SK-N-SH (cell line): ENCODE measurements at regions not wholly inside any gene's neighbourhood (a gene's known extent, or its start where the extent isn't known, plus 50 kb on each side); places are given as distances from the start of the nearest gene placed in this dataset.

Source experiments
- CTCF ChIP-seq: fragments of 200-600 bp; sonication (generic); IDR thresholded peaks from 2 replicates; pipeline ENCODE4 v1.6.1; 2017; ENCODE audit warnings: antibody characterized with exemption, mild to moderate bottlenecking, moderate library complexity
- EP300 ChIP-seq, 2 experiments: IDR thresholded peaks; 2 replicates each; pipeline versions ENCODE4 v1.4.0 to v1.6.1; 2012; ENCODE audit warnings: borderline replicate concordance in 1 of 2, low read depth in 1 of 2, low read length in 1 of 2
- TAF1 ChIP-seq: IDR thresholded peaks from 2 replicates; pipeline ENCODE4 v1.6.1; 2012; ENCODE audit warnings: low read depth, mild to moderate bottlenecking, low read length, moderate library complexity, borderline replicate concordance

- TF ChIP-seq CTCF, result no peak
- no peak for TF ChIP-seq TAF1
- no peak for TF ChIP-seq EP300 (IDR thresholded peaks at IDR 0.05; ENCODE audit: borderline replicate concordance in 1 of 2, low read depth in 1 of 2, low read length in 1 of 2)
Observed at GRCh38 chr2:146081459-146081858, 1561.5 kb upstream of the ZEB2 start.
